ENCODE measurements at regions not wholly inside any gene's neighbourhood (a gene's known extent, or its start where the extent isn't known, plus 50 kb on each side); places are given as distances from the start of the nearest gene placed in this dataset.
"Not testable (repeated sequence)": the region's sequence is repeated elsewhere in the genome, so short reads cannot be mapped to it uniquely, and the experiment has no call there.

- H2BK20ac ChIP-seq (ENCODE audit: low read length); H3K14ac ChIP-seq (ENCODE audit: insufficient read length); H2BK12ac ChIP-seq (ENCODE audit: low read depth, low read length); H3K9me3 ChIP-seq (ENCODE audit: insufficient read depth in 2 of 2, low read depth in 1 of 2, low read length in 1 of 2); H2AK5ac ChIP-seq (ENCODE audit: low read depth, low read length); H3K23ac ChIP-seq (ENCODE audit: insufficient read length); H2BK120ac ChIP-seq (replicated peaks; ENCODE audit: low read depth, low read length); H3K56ac ChIP-seq (replicated peaks; ENCODE audit: insufficient read length, low read depth, low read length); H3K79me1 ChIP-seq (ENCODE audit: low read depth, low read length); H3K23me2 ChIP-seq (ENCODE audit: low read depth, low read length); H3K4ac ChIP-seq (replicated peaks; ENCODE audit: insufficient read length, low read depth, low read length); FAIRE-seq; H3K9ac ChIP-seq (replicated peaks in 1 of 4; ENCODE audit: extremely low read depth in 1 of 4, low read depth in 3 of 4, low read length in 3 of 4); H3K79me2 ChIP-seq (ENCODE audit: control insufficient read depth in 1 of 2, insufficient read depth in 2 of 2, low read length in 2 of 2); H3K36me3 ChIP-seq (ENCODE audit: control insufficient read depth in 2 of 4, insufficient read depth in 4 of 4, low read length in 3 of 4); H2AFZ ChIP-seq (ENCODE audit: low read length); H4K20me1 ChIP-seq (replicated peaks in 1 of 2; ENCODE audit: control insufficient read depth in 1 of 2, insufficient read depth in 2 of 2, low read length in 2 of 2); H3K18ac ChIP-seq (ENCODE audit: extremely low read depth, low read length); H3K27ac ChIP-seq (ENCODE audit: low read depth, low read length); H4K5ac ChIP-seq (ENCODE audit: insufficient read length, low read depth, low read length); H4K8ac ChIP-seq (ENCODE audit: extremely low read depth, insufficient read depth, low read length); H2BK5ac ChIP-seq (ENCODE audit: low read depth, low read length); H4K91ac ChIP-seq (replicated peaks; ENCODE audit: insufficient read length, low read length); H2BK15ac ChIP-seq (ENCODE audit: low read length): not testable (repeated sequence)
- CTCF ChIA-PET (ENCODE audit: partially characterized antibody) = interaction anchor here (1.4 kb wide), 1 partner anchor 1016 kb away, joined by 5 read pairs; no protein-coding TSS in a partner anchor
- H3K4me3 ChIP-seq (ENCODE audit: extremely low read depth in 1 of 4, insufficient read depth in 2 of 4, low read depth in 3 of 4, low read length in 4 of 4) = peak overlapping the region; percentile 32 to 64 (median 48); a peak in 5 of 8 replicates
- H3K27me3 ChIP-seq (replicated peaks in 1 of 4; ENCODE audit: control insufficient read depth in 3 of 4, extremely low read depth in 1 of 4, insufficient read depth in 3 of 4, low read length in 3 of 4) = peaks cover 39 to 75% (median 58%) of the 10 kb centered on the region in 4 experiments
- H3K4me1 ChIP-seq (replicated peaks in 1 of 4; ENCODE audit: control insufficient read depth in 3 of 4, insufficient read depth in 4 of 4, low read length in 3 of 4) = peaks cover 0 to 16% (median 8%) of the 10 kb centered on the region in 4 experiments; a peak in 6 of 7 replicates
- POLR2A ChIA-PET (ENCODE audit: partially characterized antibody) = interaction anchor here (1.3 kb wide), 1 partner anchor 1016 kb away, joined by 9 read pairs; no protein-coding TSS in a partner anchor
- peak overlapping the region; percentile 74 to 77 for H3K4me2 ChIP-seq (ENCODE audit: insufficient read depth in 1 of 2, low read depth in 2 of 2, low read length in 2 of 2)
- peak; percentile 97 for TF ChIP-seq CTBP2 (IDR thresholded peaks at IDR 0.05; ENCODE audit: borderline replicate concordance, insufficient read depth, insufficient read length, low read length)
- peak; percentile 34; the same call in 1 of the 2 replicates for TF ChIP-seq MAX (IDR thresholded peaks at IDR 0.05)
- TF ChIP-seq KDM4A (IDR thresholded peaks at IDR 0.05; ENCODE audit: low read depth, low read length, severe bottlenecking) = peak; percentile 8
- peak; percentile 22 for TF ChIP-seq ASH2L (IDR thresholded peaks at IDR 0.05; ENCODE audit: low read length)
- peak; percentile 27 for TF ChIP-seq RNF2 (IDR thresholded peaks at IDR 0.05; ENCODE audit: borderline replicate concordance, low read depth, low read length, missing control alignments, poor library complexity, severe bottlenecking)
- TF ChIP-seq RBBP5 (IDR thresholded peaks at IDR 0.05; ENCODE audit: borderline replicate concordance, low read depth, low read length) = 0 out of 2 replicates have a peak, but pooled peaks have one; percentile 34
- peak; percentile 46; the same call in 1 of the 2 replicates for TF ChIP-seq SUZ12 (IDR thresholded peaks at IDR 0.05; ENCODE audit: low read length)
- peak; percentile 76 for TF ChIP-seq EGR1 (IDR thresholded peaks at IDR 0.05; ENCODE audit: borderline replicate concordance, low read depth, low read length)
- 0 out of 2 replicates have a peak, but pooled peaks have one; percentile 3 for TF ChIP-seq TCF12 (IDR thresholded peaks at IDR 0.05; ENCODE audit: low read depth, low read length)
- 14% methylated on average over 15 of the region's 15 CpGs; no CpG with 5 or more reads in 1 of the 2 experiments for WGBS, 2 experiments (ENCODE audit: extremely low coverage in 1 of 2, insufficient coverage in 1 of 2, insufficient read length in 1 of 2, insufficient replicate concordance in 2 of 2, low coverage in 1 of 2, low lambda C conversion rate in 2 of 2, missing lambda C conversion rate in 1 of 2)
- DNase-seq (ENCODE audit: low read depth in 1 of 2, low spot score in 2 of 2) = peak in 1 of 2 experiments; percentile 93
Observed at GRCh38 chr9:62801372-62801811, 1611.6 kb downstream of the SPATA31A7 start.
